ENCODE measurements at regions not wholly inside any gene's neighbourhood (a gene's known extent, or its start where the extent isn't known, plus 50 kb on each side); places are given as distances from the start of the nearest gene placed in this dataset.

DNA sequence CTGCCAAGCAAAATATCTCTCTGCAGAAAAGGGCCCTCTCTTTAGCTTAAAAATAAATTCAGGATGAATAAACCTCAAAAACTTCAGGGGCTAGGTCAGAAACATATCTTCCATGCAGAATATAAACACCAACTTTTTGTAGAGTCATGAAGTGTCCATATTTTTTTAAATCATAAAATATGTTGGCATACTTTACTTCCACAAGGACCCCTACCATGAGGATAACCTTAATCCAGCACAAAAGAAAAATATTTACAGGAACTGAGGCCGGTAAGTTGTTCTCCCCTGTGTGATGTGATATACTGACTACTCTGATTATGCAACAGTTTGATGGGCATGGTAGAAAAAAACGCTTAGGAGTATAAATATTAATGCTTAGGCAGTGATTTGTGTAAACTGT, 264.8 kb upstream of the CDH11 start:
- no peak for TF ChIP-seq RBM22 (optimal IDR thresholded peaks at IDR 0.05; ENCODE audit: low read length)
- no peak for TF ChIP-seq ZNF569 (CRISPR knock-in tag; IDR thresholded peaks at IDR 0.05; ENCODE audit: borderline replicate concordance)
- TF ChIP-seq ZNF292 (CRISPR knock-in tag; IDR thresholded peaks at IDR 0.05; ENCODE audit: borderline replicate concordance, low read depth), result no peak
- TF ChIP-seq NR1H2 (CRISPR knock-in tag; IDR thresholded peaks at IDR 0.05; ENCODE audit: borderline replicate concordance, low read depth), result no peak
- no peak for TF ChIP-seq NR2C2 (CRISPR knock-in tag; IDR thresholded peaks at IDR 0.05; ENCODE audit: borderline replicate concordance)
- no peak for TF ChIP-seq CEBPB (IDR thresholded peaks at IDR 0.05; ENCODE audit: borderline replicate concordance, low read depth, low read length)
- TF ChIP-seq ZNF605 (CRISPR knock-in tag; IDR thresholded peaks at IDR 0.05), result no peak
- TF ChIP-seq, protein P1, sequence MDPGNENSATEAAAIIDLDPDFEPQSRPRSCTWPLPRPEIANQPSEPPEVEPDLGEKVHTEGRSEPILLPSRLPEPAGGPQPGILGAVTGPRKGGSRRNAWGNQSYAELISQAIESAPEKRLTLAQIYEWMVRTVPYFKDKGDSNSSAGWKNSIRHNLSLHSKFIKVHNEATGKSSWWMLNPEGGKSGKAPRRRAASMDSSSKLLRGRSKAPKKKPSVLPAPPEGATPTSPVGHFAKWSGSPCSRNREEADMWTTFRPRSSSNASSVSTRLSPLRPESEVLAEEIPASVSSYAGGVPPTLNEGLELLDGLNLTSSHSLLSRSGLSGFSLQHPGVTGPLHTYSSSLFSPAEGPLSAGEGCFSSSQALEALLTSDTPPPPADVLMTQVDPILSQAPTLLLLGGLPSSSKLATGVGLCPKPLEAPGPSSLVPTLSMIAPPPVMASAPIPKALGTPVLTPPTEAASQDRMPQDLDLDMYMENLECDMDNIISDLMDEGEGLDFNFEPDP (CRISPR knock-in tag; conservative IDR thresholded peaks at IDR 0.05), result no peak
- TF ChIP-seq POLR2AphosphoS5 (IDR thresholded peaks at IDR 0.05; ENCODE audit: low read depth, low read length), result no peak
- no peak for TF ChIP-seq TCF7 (IDR thresholded peaks at IDR 0.05; ENCODE audit: low read depth)
- TF ChIP-seq ZNF24 (IDR thresholded peaks at IDR 0.05), result no peak
